HG02970 (cell line): ENCODE measurements at regions not wholly inside any gene's neighbourhood (a gene's known extent, or its start where the extent isn't known, plus 50 kb on each side); places are given as distances from the start of the nearest gene placed in this dataset.
A peak's percentile ranks its signal among the peaks of the same experiment; 100 is the strongest.
"Not testable (repeated sequence)": the region's sequence is repeated elsewhere in the genome, so short reads cannot be mapped to it uniquely, and the experiment has no call there.

Source experiments
- ATAC-seq: cut with Tn5 transposase; IDR thresholded peaks from one replicate; pipeline ENCODE4 v1.9.1; 2021; ENCODE audit warnings: mild to moderate bottlenecking, moderate library complexity, moderate number of reproducible peaks; ENCODE audit not compliant: unreplicated experiment, low FRiP score

- no peak for ATAC-seq
These were observed 638.9 kb downstream of the STK39 start for GRCh38 chr2:167608487-167608886.

GRCh38 chr2:167607731-167608130 lies 639.7 kb downstream of the STK39 start:
- ATAC-seq = no peak

GRCh38 chr2:167607211-167607610 lies 640.2 kb downstream of the STK39 start:
- no peak for ATAC-seq

GRCh38 chr2:167602122-167602521 lies 645.3 kb downstream of the STK39 start:
- ATAC-seq = no peak

- no peak for ATAC-seq
These were observed 648.2 kb downstream of the STK39 start for GRCh38 chr2:167599219-167599618.

GRCh38 chr2:167595839-167596471 lies 651.4 kb downstream of the STK39 start:
- ATAC-seq = peak; percentile 85

- ATAC-seq = no peak
These were observed 652.4 kb downstream of the STK39 start for GRCh38 chr2:167595021-167595420.

- no peak for ATAC-seq
These were observed 655.0 kb downstream of the STK39 start for GRCh38 chr2:167592441-167592840.

- ATAC-seq = no peak
These were observed 664.8 kb downstream of the STK39 start for GRCh38 chr2:167582619-167583018.

GRCh38 chr2:167581961-167582574 lies 665.3 kb downstream of the STK39 start:
- ATAC-seq = no peak

- ATAC-seq = no peak
These were observed 667.6 kb downstream of the STK39 start for GRCh38 chr2:167579826-167580225.

GRCh38 chr2:167575276-167575675 lies 672.1 kb downstream of the STK39 start:
- no peak for ATAC-seq

GRCh38 chr2:167572883-167573619 lies 674.3 kb downstream of the STK39 start:
- no peak for ATAC-seq

GRCh38 chr2:167570370-167570769 lies 677.0 kb downstream of the STK39 start:
- no peak for ATAC-seq

GRCh38 chr2:167563885-167564619 lies 675.8 kb downstream of the XIRP2 start:
- ATAC-seq = not testable (repeated sequence)

GRCh38 chr2:167558272-167558991 lies 670.2 kb downstream of the XIRP2 start:
- not testable (repeated sequence) for ATAC-seq

GRCh38 chr2:167555098-167555720 lies 666.9 kb downstream of the XIRP2 start:
- no peak for ATAC-seq

GRCh38 chr2:167553635-167554034 lies 665.4 kb downstream of the XIRP2 start:
- ATAC-seq = no peak

- ATAC-seq = no peak
These were observed 663.1 kb downstream of the XIRP2 start for GRCh38 chr2:167551416-167551815.

- no peak for ATAC-seq
These were observed 662.2 kb downstream of the XIRP2 start for GRCh38 chr2:167550448-167550847.
